Aorta (tissue), 5 donors: ENCODE measurements at regions not wholly inside any gene's neighbourhood (a gene's known extent, or its start where the extent isn't known, plus 50 kb on each side); places are given as distances from the start of the nearest gene placed in this dataset.

Experiments used
- ATAC-seq: fragments of 200-7000 bp; cut with Tn5 transposase; one replicate; pipeline ENCODE4 v1.9.1; 2022; ENCODE audit warnings: moderate library complexity; ENCODE audit not compliant: low FRiP score
- DNase-seq, 2 donors: peaks; one replicate each; pipeline ENCODE4 v3.0.0-alpha.2; 2020
- H3K27ac ChIP-seq, 2 donors: one replicate each; pipeline ENCODE4 v1.5.1; 2013; ENCODE audit warnings: low read length in 2 of 2, mild to moderate bottlenecking in 2 of 2, moderate library complexity in 2 of 2, control low read depth in 1 of 2, inconsistent platforms in 1 of 2, low read depth in 1 of 2
- H3K27me3 ChIP-seq, 2 donors: one replicate each; pipeline ENCODE4 v1.6.1; 2013; ENCODE audit warnings: control low read depth in 1 of 2, low read length in 1 of 2, mild to moderate bottlenecking in 1 of 2, moderate library complexity in 1 of 2; ENCODE audit not compliant: insufficient read depth in 2 of 2, control insufficient read depth in 1 of 2
- H3K36me3 ChIP-seq, 2 donors: one replicate each; pipeline ENCODE4 v1.6.1; 2013; ENCODE audit warnings: control low read depth in 1 of 2, low read length in 1 of 2, mild to moderate bottlenecking in 1 of 2; ENCODE audit not compliant: insufficient read depth in 2 of 2, control insufficient read depth in 1 of 2
- H3K4me1 ChIP-seq, 2 donors: one replicate each; pipeline ENCODE4 v1.6.1; 2013; ENCODE audit warnings: low read length in 2 of 2, control low read depth in 1 of 2, mild to moderate bottlenecking in 1 of 2, moderate library complexity in 1 of 2; ENCODE audit not compliant: insufficient read depth in 2 of 2, control insufficient read depth in 1 of 2
- H3K4me3 ChIP-seq, 2 donors: one replicate each; pipeline ENCODE4 v1.5.1; 2013; ENCODE audit warnings: low read length in 2 of 2, control low read depth in 1 of 2, mild to moderate bottlenecking in 1 of 2
- H3K9me3 ChIP-seq: one replicate; pipeline ENCODE4 v1.6.1; 2013; ENCODE audit warnings: mild to moderate bottlenecking, low read length; ENCODE audit not compliant: control insufficient read depth
- WGBS, 2 donors: extraction: QIAGEN DNeasy Blood & Tissue Kit; methylation state at CpG; one replicate each; pipeline ENCODE4 v1.1.7; 2013; 5-methylcytosine and 5-hydroxymethylcytosine counted together
- intact Hi-C, 2 donors: fragments of 100-400 bp; cut with DNase I; formaldehyde crosslinking; loops; one replicate each; pipeline versions ENCODE4 v1.14.2 to v1.15.0; 2022
- donor health status: healthy with polysubstance abuse.
- donor health status: Bipolar disorder and iron deficiency.
- donor health status: DM: no; HTN: no; CAD: no.
- donor health status: DM: no; HTN: no; CAD: no.
- donor health status: DM: yes; HTN: yes; CAD: no.

GRCh38 chr7:53661645-53662217, 626.3 kb downstream of the POM121L12 start:
- no peaks in the 10 kb centered on the region for H3K27me3 ChIP-seq
- H3K9me3 ChIP-seq = no peaks in the 10 kb centered on the region
- H3K4me3 ChIP-seq = no peak overlapping the region
- no peak for ATAC-seq
- H3K27ac ChIP-seq = no peak overlapping the region
- no peaks in the 10 kb centered on the region for H3K36me3 ChIP-seq
- DNase-seq = no peak
- no peaks in the 10 kb centered on the region for H3K4me1 ChIP-seq
- 87 to 92% methylated on average over 4 of the region's 4 CpGs for WGBS, 2 donors
- intact Hi-C loops = no loop called here

- Histone ChIP-seq H3K4me1 (no peaks in the 10 kb centered on the region), H3K4me3 (no peak overlapping the region), H3K36me3 (no peaks in the 10 kb centered on the region), H3K27ac (no peak overlapping the region), H3K27me3 (no peaks in the 10 kb centered on the region), H3K9me3 (no peaks in the 10 kb centered on the region)
- 81 to 86% methylated on average over 1 of the region's 1 CpG for WGBS, 2 donors
- no peak for DNase-seq
- intact Hi-C loops = no loop called here
- no peak for ATAC-seq
Measured at GRCh38 chr7:53672681-53673080, 637.2 kb downstream of the POM121L12 start.

GRCh38 chr7:53675835-53676234, 640.4 kb downstream of the POM121L12 start:
- ATAC-seq = no peak
- H3K4me3 ChIP-seq = no peak overlapping the region
- H3K4me1 ChIP-seq = no peaks in the 10 kb centered on the region
- no peaks in the 10 kb centered on the region for H3K36me3 ChIP-seq
- intact Hi-C loops = no loop called here
- H3K9me3 ChIP-seq = no peaks in the 10 kb centered on the region
- no peaks in the 10 kb centered on the region for H3K27me3 ChIP-seq
- H3K27ac ChIP-seq = no peak overlapping the region
- 90% methylated on average over 1 of the region's 1 CpG for WGBS, 2 donors
- no peak for DNase-seq

DNA sequence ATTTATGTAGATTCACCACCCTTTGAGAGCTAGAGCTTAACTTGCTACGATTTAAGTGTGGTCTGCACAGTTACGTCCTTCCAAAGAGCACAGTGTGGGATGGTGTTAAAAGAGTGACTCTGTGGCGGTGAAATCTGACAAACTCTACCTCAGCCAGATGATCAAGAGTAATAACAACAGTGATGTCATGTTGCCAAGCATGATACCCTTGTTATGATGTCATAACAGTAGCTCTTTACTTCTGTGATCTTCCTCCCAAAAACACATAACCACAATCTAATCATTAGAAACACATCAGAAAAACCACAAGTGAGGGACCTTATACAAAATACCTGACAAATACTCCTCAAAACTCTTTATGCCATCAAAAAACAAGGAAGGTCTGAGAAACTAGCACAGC, 649.3 kb downstream of the POM121L12 start:
- Histone ChIP-seq H3K9me3 (no peaks in the 10 kb centered on the region), H3K4me3 (no peak overlapping the region), H3K27ac (no peak overlapping the region), H3K36me3 (no peaks in the 10 kb centered on the region), H3K27me3 (peaks cover 0 to 1% of the 10 kb centered on the region in 2 donors), H3K4me1 (no peaks in the 10 kb centered on the region)
- 80 to 81% methylated on average over 3 of the region's 3 CpGs for WGBS, 2 donors
- no peak for ATAC-seq
- no peak for DNase-seq
- intact Hi-C loops = no loop called here

DNA sequence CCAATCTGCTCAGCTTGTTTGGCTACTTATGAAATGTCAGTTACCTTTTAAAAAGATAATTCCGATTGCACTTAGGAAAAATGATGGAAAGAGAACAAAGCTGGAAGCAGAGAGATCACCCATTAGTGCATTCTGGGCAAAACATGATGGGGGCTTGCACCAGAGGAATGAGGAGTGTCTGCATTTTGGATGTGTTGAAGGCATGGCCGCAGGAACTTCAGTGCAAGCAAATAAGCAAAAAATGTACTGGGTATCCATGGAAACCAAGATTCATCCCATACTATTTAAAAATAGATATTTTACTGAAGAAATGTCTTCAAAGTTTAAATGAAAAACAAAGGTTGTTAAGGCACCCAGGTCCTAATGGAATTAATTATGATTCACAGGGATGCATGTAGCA, 655.0 kb downstream of the POM121L12 start:
- intact Hi-C loops = no loop called here
- Histone ChIP-seq H3K27ac (no peak overlapping the region), H3K4me1 (no peaks in the 10 kb centered on the region), H3K4me3 (no peak overlapping the region), H3K27me3 (peaks cover 0 to 1% of the 10 kb centered on the region in 2 donors), H3K36me3 (no peaks in the 10 kb centered on the region), H3K9me3 (no peaks in the 10 kb centered on the region)
- WGBS, 2 donors = 84 to 88% methylated on average over 2 of the region's 2 CpGs
- ATAC-seq = no peak
- DNase-seq = no peak

DNA sequence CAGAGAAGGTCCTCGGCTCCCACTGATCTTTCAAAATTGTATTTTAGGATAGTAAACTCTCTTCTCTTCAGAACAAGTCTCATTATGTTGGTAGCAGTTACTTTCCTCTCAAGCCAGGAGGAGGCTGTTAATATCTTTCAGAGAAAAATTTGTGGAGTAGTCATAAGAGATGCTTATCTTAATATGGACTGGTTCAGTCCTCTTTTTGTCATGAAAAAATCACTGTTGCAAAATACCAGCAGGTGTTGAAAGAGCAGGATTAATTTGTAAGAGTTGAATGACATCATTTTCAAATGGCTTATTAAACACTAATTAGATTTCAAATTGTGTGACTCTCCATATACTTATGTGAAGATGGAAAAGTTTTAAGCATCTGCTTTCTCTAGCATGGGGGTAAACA, 662.5 kb downstream of the POM121L12 start:
- DNase-seq = no peak
- intact Hi-C loops = no loop called here
- Histone ChIP-seq H3K4me3 (no peak overlapping the region), H3K4me1 (no peaks in the 10 kb centered on the region), H3K27me3 (no peaks in the 10 kb centered on the region), H3K27ac (no peak overlapping the region), H3K36me3 (no peaks in the 10 kb centered on the region), H3K9me3 (no peaks in the 10 kb centered on the region)
- ATAC-seq = no peak
- 52 to 66% methylated on average over 1 of the region's 1 CpG for WGBS, 2 donors

- DNase-seq (no peak), ATAC-seq (no peak)
- intact Hi-C loops = no loop called here
- Histone ChIP-seq H3K36me3 (no peaks in the 10 kb centered on the region), H3K4me3 (no peak overlapping the region), H3K27me3 (no peaks in the 10 kb centered on the region), H3K4me1 (no peaks in the 10 kb centered on the region), H3K27ac (no peak overlapping the region), H3K9me3 (no peaks in the 10 kb centered on the region)
- WGBS, 2 donors = 82 to 85% methylated on average over 5 of the region's 5 CpGs
Measured at GRCh38 chr7:53699215-53699837, 663.9 kb downstream of the POM121L12 start.

GRCh38 chr7:53719122-53719521, 683.7 kb downstream of the POM121L12 start:
- WGBS, 2 donors = 85 to 86% methylated on average over 3 of the region's 3 CpGs
- no peaks in the 10 kb centered on the region for H3K27me3 ChIP-seq
- intact Hi-C loops = no loop called here

GRCh38 chr7:53740971-53741370, 705.5 kb downstream of the POM121L12 start:
- peaks cover 7% of the 10 kb centered on the region for H3K9me3 ChIP-seq

More at GRCh38 chr7:53719122-53719521, 683.7 kb downstream of the POM121L12 start:
- no peak overlapping the region for H3K27ac ChIP-seq
- DNase-seq (no peak), ATAC-seq (no peak)
- no peak overlapping the region for H3K4me3 ChIP-seq
- no peaks in the 10 kb centered on the region for H3K36me3 ChIP-seq
- no peaks in the 10 kb centered on the region for H3K4me1 ChIP-seq
- no peaks in the 10 kb centered on the region for H3K9me3 ChIP-seq

More at GRCh38 chr7:53740971-53741370, 705.5 kb downstream of the POM121L12 start:
- intact Hi-C loops = no loop called here
- 86 to 89% methylated on average over 6 of the region's 6 CpGs for WGBS, 2 donors
- Histone ChIP-seq H3K36me3 (no peaks in the 10 kb centered on the region), H3K4me3 (no peak overlapping the region), H3K4me1 (no peaks in the 10 kb centered on the region), H3K27me3 (no peaks in the 10 kb centered on the region), H3K27ac (no peak overlapping the region)
- ATAC-seq = no peak
- DNase-seq = no peak
